ENCODE measurements at regions not wholly inside any gene's neighbourhood (a gene's known extent, or its start where the extent isn't known, plus 50 kb on each side); places are given as distances from the start of the nearest gene placed in this dataset.

GRCh38 chr14:31964490-31964889 lies 112.6 kb upstream of the ARHGAP5 start:
- TF ChIP-seq CTCF (IDR thresholded peaks at IDR 0.05) (no peak), POLR2A (IDR thresholded peaks at IDR 0.05) (no peak)
